H4 (cell line): ENCODE measurements at regions not wholly inside any gene's neighbourhood (a gene's known extent, or its start where the extent isn't known, plus 50 kb on each side); places are given as distances from the start of the nearest gene placed in this dataset.
"Not testable (repeated sequence)": the region's sequence is repeated elsewhere in the genome, so short reads cannot be mapped to it uniquely, and the experiment has no call there.

ENCODE experiments used
- DNase-seq: peaks from one replicate; pipeline ENCODE4 v3.0.0-alpha.2; 2015; ENCODE audit warnings: low spot score

GRCh38 chr12:46884362-46884761 lies 58.6 kb upstream of the SLC38A4 start:
- DNase-seq = no peak

- DNase-seq = peak; percentile 12
Measured at GRCh38 chr12:46886541-46887041, 60.8 kb upstream of the SLC38A4 start.

- no peak for DNase-seq
Measured at GRCh38 chr12:46887870-46888269, 62.1 kb upstream of the SLC38A4 start.

- DNase-seq = no peak
Measured at GRCh38 chr12:46888568-46888967, 62.8 kb upstream of the SLC38A4 start.

- no peak for DNase-seq
Measured at GRCh38 chr12:46891306-46891705, 65.5 kb upstream of the SLC38A4 start.

- no peak for DNase-seq
Measured at GRCh38 chr12:46892034-46892705, 66.4 kb upstream of the SLC38A4 start.

- DNase-seq = no peak
Measured at GRCh38 chr12:46892887-46893286, 67.1 kb upstream of the SLC38A4 start.

GRCh38 chr12:46893434-46893833 lies 67.6 kb upstream of the SLC38A4 start:
- no peak for DNase-seq

GRCh38 chr12:46895726-46896125 lies 69.9 kb upstream of the SLC38A4 start:
- DNase-seq = no peak

- DNase-seq = no peak
Measured at GRCh38 chr12:46896680-46897079, 70.9 kb upstream of the SLC38A4 start.

GRCh38 chr12:46898152-46898931 lies 72.5 kb upstream of the SLC38A4 start:
- no peak for DNase-seq

GRCh38 chr12:46898989-46899388 lies 73.2 kb upstream of the SLC38A4 start:
- DNase-seq = no peak

- DNase-seq = no peak
Measured at GRCh38 chr12:46900734-46901463, 75.1 kb upstream of the SLC38A4 start.

GRCh38 chr12:46901464-46902205 lies 75.8 kb upstream of the SLC38A4 start:
- DNase-seq = no peak

GRCh38 chr12:46903058-46903457 lies 77.3 kb upstream of the SLC38A4 start:
- DNase-seq = no peak

GRCh38 chr12:46904406-46905238 lies 78.8 kb upstream of the SLC38A4 start:
- DNase-seq = no peak

- DNase-seq = not testable (repeated sequence)
Measured at GRCh38 chr12:46905239-46905627, 79.4 kb upstream of the SLC38A4 start.

GRCh38 chr12:46907791-46908190 lies 82.0 kb upstream of the SLC38A4 start:
- no peak for DNase-seq

GRCh38 chr12:46908236-46908935 lies 82.6 kb upstream of the SLC38A4 start:
- peak; percentile 55 for DNase-seq

GRCh38 chr12:46908936-46909635 lies 83.3 kb upstream of the SLC38A4 start:
- no peak for DNase-seq
